ENCODE measurements at regions not wholly inside any gene's neighbourhood (a gene's known extent, or its start where the extent isn't known, plus 50 kb on each side); places are given as distances from the start of the nearest gene placed in this dataset.

- no peak overlapping the region for H3K4me3 ChIP-seq
- H3K9me3 ChIP-seq, result no peaks in the 10 kb centered on the region
- no peaks in the 10 kb centered on the region for H3K36me3 ChIP-seq
- DNase-seq (ENCODE audit: low spot score in 2 of 2), result no peak
- 79 to 89% methylated on average over 5 of the region's 5 CpGs for WGBS, 2 donors
- H3K27me3 ChIP-seq, result no peaks in the 10 kb centered on the region
- no peaks in the 10 kb centered on the region for H3K4me1 ChIP-seq
- TF ChIP-seq EP300 (IDR thresholded peaks at IDR 0.05) (no peak), POLR2A (IDR thresholded peaks at IDR 0.05) (no peak), CTCF (IDR thresholded peaks at IDR 0.05) (no peak)
- no peak overlapping the region for H3K27ac ChIP-seq
Observed at GRCh38 chr15:69634860-69635259, 182.2 kb downstream of the RPLP1 start.

DNA sequence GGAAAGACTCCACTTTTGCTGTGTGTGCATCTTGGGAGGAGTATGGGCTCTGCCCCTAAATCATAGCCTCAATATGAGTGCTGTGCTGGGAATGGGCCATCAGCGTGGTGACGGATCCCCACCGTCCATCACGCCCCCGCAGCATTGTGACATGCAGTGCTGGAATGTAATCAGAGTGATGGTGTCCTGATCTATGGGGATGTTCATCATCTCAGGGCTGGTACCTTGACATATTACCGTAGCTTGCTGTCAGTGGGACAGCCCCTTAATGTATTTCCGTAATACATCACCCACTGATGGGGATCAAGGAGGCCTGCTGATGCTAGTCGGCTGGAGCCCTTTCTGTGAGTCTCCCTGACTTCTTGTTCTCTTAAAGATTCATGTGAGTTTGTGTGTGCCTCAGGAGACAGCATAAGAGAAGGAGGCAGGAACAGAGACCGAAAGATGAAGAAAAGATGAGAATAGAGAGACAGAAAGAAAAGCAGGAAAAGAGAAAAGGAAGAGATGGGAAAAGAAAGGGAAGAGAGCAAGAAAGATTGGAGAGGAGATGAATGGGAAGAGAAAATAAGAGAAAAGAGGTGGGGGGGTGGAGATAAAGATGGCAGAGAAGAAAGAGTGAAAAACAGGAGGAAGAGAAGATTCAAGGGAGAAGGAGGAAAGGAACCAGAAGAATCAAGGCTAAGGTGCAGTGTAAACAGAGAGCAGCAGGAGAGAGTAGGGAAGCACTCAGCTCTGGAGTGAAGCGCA lies 183.7 kb downstream of the RPLP1 start:
- TF ChIP-seq POLR2A (IDR thresholded peaks at IDR 0.05) (no peak), EP300 (IDR thresholded peaks at IDR 0.05) (no peak), CTCF (IDR thresholded peaks at IDR 0.05) (no peak)
- DNase-seq (ENCODE audit: low spot score in 2 of 2), result no peak
- Histone ChIP-seq H3K9me3 (peaks cover 0 to 11% (median 0%) of the 10 kb centered on the region in 4 donors), H3K27me3 (no peaks in the 10 kb centered on the region), H3K4me1 (no peaks in the 10 kb centered on the region), H3K4me3 (no peak overlapping the region), H3K36me3 (no peaks in the 10 kb centered on the region), H3K27ac (no peak overlapping the region)
- WGBS, 2 donors, result 88% methylated on average over 10 of the region's 10 CpGs

DNA sequence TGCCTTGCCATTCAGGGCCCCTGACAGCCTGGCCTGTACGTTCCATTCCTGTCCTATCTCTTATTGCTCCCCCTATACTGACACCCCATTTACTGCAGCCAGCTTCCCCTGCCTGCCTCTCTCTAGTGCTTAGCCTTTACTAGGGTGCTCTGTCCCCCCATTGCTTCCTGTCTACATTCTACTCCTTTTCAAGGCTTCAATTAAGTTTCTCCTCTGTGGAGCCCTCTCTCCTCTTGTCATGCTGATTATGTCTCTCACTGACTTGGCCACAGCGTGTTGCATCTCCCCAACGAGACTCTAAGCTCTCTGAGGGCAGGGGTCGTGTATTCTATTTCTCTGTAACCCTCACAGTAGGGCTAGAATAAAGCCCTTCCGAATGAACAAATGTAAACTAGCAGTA lies 185.2 kb downstream of the RPLP1 start:
- Histone ChIP-seq H3K4me3 (no peak overlapping the region), H3K36me3 (no peaks in the 10 kb centered on the region), H3K27me3 (no peaks in the 10 kb centered on the region), H3K4me1 (no peaks in the 10 kb centered on the region), H3K9me3 (peaks cover 0 to 11% (median 0%) of the 10 kb centered on the region in 4 donors), H3K27ac (no peak overlapping the region)
- DNase-seq (ENCODE audit: low spot score in 2 of 2), result no peak
- no peak for TF ChIP-seq POLR2A (IDR thresholded peaks at IDR 0.05)
- TF ChIP-seq EP300 (IDR thresholded peaks at IDR 0.05), result no peak
- TF ChIP-seq CTCF (IDR thresholded peaks at IDR 0.05), result no peak
- 85 to 87% methylated on average over 5 of the region's 5 CpGs for WGBS, 2 donors

DNA sequence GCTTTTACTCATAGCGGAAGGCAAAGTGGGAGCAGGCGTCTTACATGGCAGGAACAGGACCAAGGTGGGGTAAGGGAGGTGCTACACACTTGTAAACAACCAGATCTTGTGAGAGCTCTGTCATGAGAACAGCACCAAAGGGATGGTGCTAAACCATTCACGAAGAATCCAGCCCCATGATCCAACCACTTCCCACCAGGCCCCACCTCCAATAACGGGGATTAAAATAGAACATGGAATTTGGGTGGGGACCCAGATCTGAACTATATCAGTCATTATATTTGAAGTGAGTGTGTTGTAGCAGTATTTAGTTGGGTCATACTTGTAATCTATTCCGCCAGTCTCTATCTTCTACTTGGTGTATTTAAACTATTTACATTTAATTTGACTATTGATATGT lies 190.9 kb downstream of the RPLP1 start:
- WGBS, 2 donors, result 80 to 92% methylated on average over 5 of the region's 5 CpGs
- TF ChIP-seq POLR2A (IDR thresholded peaks at IDR 0.05) (no peak), CTCF (IDR thresholded peaks at IDR 0.05) (no peak), EP300 (IDR thresholded peaks at IDR 0.05) (no peak)
- no peak for DNase-seq (ENCODE audit: low spot score in 2 of 2)
- Histone ChIP-seq H3K4me3 (no peak overlapping the region), H3K36me3 (no peaks in the 10 kb centered on the region), H3K27me3 (no peaks in the 10 kb centered on the region), H3K9me3 (peaks cover 0 to 11% (median 0%) of the 10 kb centered on the region in 4 donors), H3K27ac (no peak overlapping the region), H3K4me1 (peaks cover 0 to 15% (median 0%) of the 10 kb centered on the region in 4 donors)

DNA sequence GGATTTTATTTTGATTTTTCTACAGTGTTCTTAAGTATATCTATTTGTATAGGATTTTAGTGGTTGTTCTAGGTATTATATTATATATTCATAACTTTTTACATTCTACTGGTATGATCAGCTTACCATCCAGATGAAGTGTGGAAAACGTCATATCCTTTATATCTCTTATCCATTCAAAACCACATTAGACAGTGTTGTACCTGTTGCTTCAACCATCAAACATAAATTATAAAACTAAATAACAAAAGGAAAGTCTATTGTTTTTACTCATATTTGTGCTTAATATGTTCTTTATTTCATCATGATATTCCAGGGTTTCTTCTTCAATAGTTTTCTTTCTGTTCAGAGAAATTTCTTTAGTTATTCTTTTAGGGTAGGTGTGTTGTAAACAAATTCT lies 191.4 kb downstream of the RPLP1 start:
- no peak for DNase-seq (ENCODE audit: low spot score in 2 of 2)
- no peak overlapping the region for H3K4me3 ChIP-seq
- 80 to 94% methylated on average over 1 of the region's 1 CpG for WGBS, 2 donors

More for the DNA sequence above, 191.4 kb downstream of the RPLP1 start:
- Histone ChIP-seq H3K27ac (no peak overlapping the region), H3K4me1 (peaks cover 0 to 20% (median 0%) of the 10 kb centered on the region in 4 donors), H3K9me3 (peaks cover 0 to 11% (median 0%) of the 10 kb centered on the region in 4 donors), H3K27me3 (no peaks in the 10 kb centered on the region), H3K36me3 (no peaks in the 10 kb centered on the region)
- TF ChIP-seq CTCF (IDR thresholded peaks at IDR 0.05) (no peak), EP300 (IDR thresholded peaks at IDR 0.05) (no peak), POLR2A (IDR thresholded peaks at IDR 0.05) (no peak)

Measured in tibial nerve (tissue), 4 donors.